ENCODE measurements at regions not wholly inside any gene's neighbourhood (a gene's known extent, or its start where the extent isn't known, plus 50 kb on each side); places are given as distances from the start of the nearest gene placed in this dataset.

GRCh38 chr2:13110825-13111224 lies 394.1 kb downstream of the TRIB2 start:
- intact Hi-C loops (cut with DNase I): no loop called here
- TF ChIP-seq CTCF (IDR thresholded peaks at IDR 0.05) (no peak), POLR2A (IDR thresholded peaks at IDR 0.05) (no peak)
- Histone ChIP-seq H3K4me3 (no peak overlapping the region), H3K36me3 (no peaks in the 10 kb centered on the region), H3K9me3 (no peaks in the 10 kb centered on the region), H3K27me3 (no peaks in the 10 kb centered on the region), H3K4me1 (peaks cover 0 to 20% (median 0%) of the 10 kb centered on the region in 12 donors), H3K27ac (no peak overlapping the region)
- no peak for DNase-seq
- 52 to 77% (median 67%) methylated on average over 3 of the region's 3 CpGs for WGBS, 4 donors
- ATAC-seq: no peak

- DNase-seq (no peak), ATAC-seq (no peak)
- H3K4me1 ChIP-seq: peaks cover 0 to 28% (median 0%) of the 10 kb centered on the region in 12 donors
- no peaks in the 10 kb centered on the region for H3K36me3 ChIP-seq
- WGBS, 4 donors: 89 to 92% (median 91%) methylated on average over 4 of the region's 4 CpGs
- no peak overlapping the region for H3K27ac ChIP-seq
- no peak overlapping the region for H3K4me3 ChIP-seq
- no peaks in the 10 kb centered on the region for H3K27me3 ChIP-seq
- intact Hi-C loops (cut with DNase I): no loop called here
- no peaks in the 10 kb centered on the region for H3K9me3 ChIP-seq
- no peak for TF ChIP-seq CTCF (IDR thresholded peaks at IDR 0.05)
- no peak for TF ChIP-seq POLR2A (IDR thresholded peaks at IDR 0.05)
These were observed 396.3 kb downstream of the TRIB2 start for GRCh38 chr2:13113002-13113401.

- no peak for TF ChIP-seq CTCF (IDR thresholded peaks at IDR 0.05)
- no peak for TF ChIP-seq POLR2A (IDR thresholded peaks at IDR 0.05)
- intact Hi-C loops (cut with DNase I): no loop called here
- Histone ChIP-seq H3K27ac (peak overlapping the region in 2 of 12 donors; percentile 28 to 53), H3K27me3 (no peaks in the 10 kb centered on the region), H3K36me3 (no peaks in the 10 kb centered on the region), H3K9me3 (no peaks in the 10 kb centered on the region), H3K4me1 (peaks cover 0 to 28% (median 0%) of the 10 kb centered on the region in 12 donors), H3K4me3 (no peak overlapping the region)
- 4 to 17% (median 8%) methylated on average over 1 of the region's 1 CpG for WGBS, 4 donors
- DNase-seq (peak in 2 of 5 donors; percentile 19 to 24), ATAC-seq (peak in 3 of 4 donors; percentile 67 to 95 (median 87))
These were observed 397.7 kb downstream of the TRIB2 start for GRCh38 chr2:13114391-13114790.

- H3K27ac ChIP-seq: no peak overlapping the region
- intact Hi-C loops (cut with DNase I): no loop called here
- no peak overlapping the region for H3K4me3 ChIP-seq
- H3K4me1 ChIP-seq: peaks cover 0 to 22% (median 0%) of the 10 kb centered on the region in 12 donors
- ATAC-seq: peak in 1 of 4 donors; percentile 36
- WGBS, 4 donors: 35 to 62% (median 51%) methylated on average over 1 of the region's 1 CpG
- H3K9me3 ChIP-seq: no peaks in the 10 kb centered on the region
- no peaks in the 10 kb centered on the region for H3K27me3 ChIP-seq
- no peak for DNase-seq
- no peak for TF ChIP-seq POLR2A (IDR thresholded peaks at IDR 0.05)
- TF ChIP-seq CTCF (IDR thresholded peaks at IDR 0.05): no peak
- no peaks in the 10 kb centered on the region for H3K36me3 ChIP-seq
These were observed 398.9 kb downstream of the TRIB2 start for GRCh38 chr2:13115643-13116042.

All from heart left ventricle (tissue), 16 donors.